GM12878 (cell line): ENCODE measurements at regions not wholly inside any gene's neighbourhood (a gene's known extent, or its start where the extent isn't known, plus 50 kb on each side); places are given as distances from the start of the nearest gene placed in this dataset.

Source experiments
- ATAC-seq: fragments of 200-7000 bp; cut with Tn5 transposase; 3 replicates; pipeline ENCODE4 v1.9.1; 2020; ENCODE audit warnings: mild to moderate bottlenecking, moderate library complexity
- BruUV-seq: library from RNA; stranded (reverse); fragments of 400-500 nt; replicated peaks from 2 replicates; lab custom pipeline; 2021; lab: Mats Ljungman, UMichigan
- CTCF ChIA-PET: fragments of 300-600 bp; sonication (Branson Sonifier 250); formaldehyde crosslinking; extraction: SDS; loops from one replicate; lab custom pipeline; 2021; ENCODE audit warnings: inconsistent platforms; lab: Yijun Ruan, JAX
- POLR2A ChIA-PET: fragments of 350-600 bp; formaldehyde crosslinking; extraction: SDS; loops from one replicate; lab custom pipeline; 2021; ENCODE audit warnings: inconsistent platforms; lab: Charles Lee
- RAD21 ChIA-PET: fragments of 300-600 bp; sonication (Branson Sonifier 250); formaldehyde crosslinking; loops from one replicate; lab custom pipeline; 2023; ENCODE audit warnings: antibody characterized with exemption; ENCODE audit not compliant: unreplicated experiment; lab: Charles Lee
- SMC1A ChIA-PET: fragments of 300-600 bp; sonication (Branson Sonifier 250); formaldehyde crosslinking; loops from one replicate; lab custom pipeline; 2023; ENCODE audit not compliant: unreplicated experiment, uncharacterized antibody; lab: Charles Lee
- DNase-seq: peaks from one replicate; pipeline ENCODE4 v3.0.0-alpha.2; 2011; ENCODE audit warnings: low read depth, low spot score
- FAIRE-seq: peaks from 3 replicates; lab custom pipeline; 2011; peaks lifted over from hg19 to GRCh38; lab: Jason Lieb, UNC
- H2AFZ ChIP-seq: 2 replicates; pipeline ENCODE4 v1.6.0; 2011; ENCODE audit warnings: low read depth, low read length, control low read depth; ENCODE audit not compliant: control insufficient read depth
- H3K27ac ChIP-seq: 2 replicates; pipeline ENCODE4 v1.5.1; 2011; ENCODE audit warnings: control low read depth; ENCODE audit not compliant: control insufficient read depth, insufficient read depth
- H3K27me3 ChIP-seq, 2 experiments: replicated peaks in 1 of 2; 2 replicates each; pipeline versions ENCODE4 v1.6.0 to v1.6.1; 2011; ENCODE audit warnings: low read length in 1 of 2; ENCODE audit not compliant: control insufficient read depth in 2 of 2, insufficient read depth in 2 of 2
- H3K36me3 ChIP-seq, 2 experiments: 2 replicates each; pipeline ENCODE4 v1.5.1; 2011; ENCODE audit warnings: low read length in 1 of 2; ENCODE audit not compliant: control insufficient read depth in 2 of 2, insufficient read depth in 2 of 2
- H3K4me1 ChIP-seq: 2 replicates; pipeline ENCODE4 v1.6.1; 2011; ENCODE audit warnings: mild to moderate bottlenecking, low read length, moderate library complexity, mixed read lengths; ENCODE audit not compliant: control insufficient read depth, insufficient read depth
- H3K4me2 ChIP-seq: 2 replicates; pipeline ENCODE4 v1.6.0; 2011; ENCODE audit warnings: control low read depth; ENCODE audit not compliant: control insufficient read depth, insufficient read depth
- H3K4me3 ChIP-seq: fragments of 200-600 bp; sonication (generic); 2 replicates; pipeline ENCODE4 v1.5.1; 2016
- H3K79me2 ChIP-seq: 2 replicates; pipeline ENCODE4 v1.6.0; 2011; ENCODE audit warnings: low read length; ENCODE audit not compliant: control insufficient read depth, insufficient read depth
- H3K9ac ChIP-seq: 2 replicates; pipeline ENCODE4 v1.8.0; 2011; ENCODE audit warnings: low read length, control low read depth, mixed read lengths; ENCODE audit not compliant: control insufficient read depth, insufficient read depth
- H3K9me3 ChIP-seq: replicated peaks from 3 replicates; pipeline ENCODE4 v1.5.1; 2011; ENCODE audit warnings: mild to moderate bottlenecking, low read length; ENCODE audit not compliant: control insufficient read depth, insufficient read depth
- H4K20me1 ChIP-seq: 2 replicates; pipeline ENCODE4 v1.6.0; 2011; ENCODE audit not compliant: control insufficient read depth, insufficient read depth
- CTCF ChIP-seq, 3 experiments: IDR thresholded peaks in 2 of 3; conservative IDR thresholded peaks in 1 of 3; 2 replicates each; pipeline ENCODE4 v1.5.1; 2011; ENCODE audit warnings: low read depth in 3 of 3, low read length in 3 of 3, mild to moderate bottlenecking in 3 of 3, control low read depth in 2 of 3, moderate library complexity in 2 of 3, inconsistent platforms in 1 of 3, mixed read lengths in 1 of 3; ENCODE audit not compliant: control insufficient read depth in 2 of 3, insufficient read depth in 1 of 3; ENCODE audit errors: extremely low read depth in 1 of 3
- MEF2A ChIP-seq: IDR thresholded peaks from 2 replicates; pipeline ENCODE4 v1.6.1; 2011; ENCODE audit warnings: low read depth, mild to moderate bottlenecking, low read length, moderate library complexity; ENCODE audit not compliant: insufficient read depth
- MTA2 ChIP-seq: fragments of 450-650 bp; IDR thresholded peaks from 2 replicates; pipeline ENCODE4 v1.6.1; 2016; ENCODE audit warnings: low read depth, mild to moderate bottlenecking, moderate library complexity
- RAD51 ChIP-seq: fragments of 450-650 bp; IDR thresholded peaks from 2 replicates; pipeline ENCODE4 v1.6.1; 2016; ENCODE audit warnings: moderate library complexity, mild to moderate bottlenecking, inconsistent platforms
- YBX1 ChIP-seq: fragments of 450-650 bp; IDR thresholded peaks from 2 replicates; pipeline ENCODE4 v1.6.1; 2016; ENCODE audit warnings: antibody characterized with exemption
- WGBS: methylation state at CpG from one replicate; pipeline ENCODE4 v1.1.6; 2016; ENCODE audit warnings: low lambda C conversion rate; ENCODE audit not compliant: insufficient replicate concordance, insufficient coverage; ENCODE audit errors: missing lambda C conversion rate; 5-methylcytosine and 5-hydroxymethylcytosine counted together
- in situ Hi-C: fragments of 300-500 bp; cut with MboI; formaldehyde crosslinking; loops from 9 replicates; pipeline ENCODE4 v1.14.3; 2018; ENCODE audit warnings: mixed read lengths
- intact Hi-C: fragments of 100-400 bp; cut with micrococcal nuclease; formaldehyde crosslinking; loops from one replicate; pipeline ENCODE4 v1.14.2; 2022; ENCODE audit not compliant: unreplicated experiment

DNA sequence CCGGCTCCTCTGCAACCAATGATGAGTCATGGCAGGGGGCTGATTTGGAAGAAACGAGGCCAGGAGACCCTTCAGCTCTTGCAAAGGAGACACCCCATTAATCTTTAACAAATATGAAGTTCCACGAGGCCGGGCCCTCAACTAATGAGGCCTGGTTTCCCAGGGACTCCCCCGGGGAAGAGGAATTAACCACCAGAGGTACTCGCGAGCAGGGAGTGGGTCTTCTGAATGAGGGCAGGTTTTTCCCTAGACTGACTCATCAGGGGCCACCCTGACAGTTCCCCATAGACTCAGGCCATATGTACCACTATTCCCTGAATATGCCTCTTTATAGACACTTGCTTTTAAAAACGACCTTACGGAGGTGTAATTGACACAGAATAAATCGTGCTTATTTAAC is 150.7 kb upstream of the LHX5 start:
- 15% methylated on average over 10 of the region's 10 CpGs for WGBS
- Histone ChIP-seq H3K9me3 (no peaks in the 10 kb centered on the region; the same call in 1 of the 3 replicates), H3K9ac (no peak overlapping the region), H4K20me1 (no peaks in the 10 kb centered on the region), H3K4me3 (no peak overlapping the region), H2AFZ (no peak overlapping the region), H3K36me3 (no peaks in the 10 kb centered on the region), H3K4me2 (no peak overlapping the region), H3K4me1 (no peaks in the 10 kb centered on the region), H3K27ac (no peak overlapping the region), H3K27me3 (no peaks in the 10 kb centered on the region), H3K79me2 (no peaks in the 10 kb centered on the region)
- no peak for DNase-seq
- POLR2A ChIA-PET: no interaction called here
- no peak for FAIRE-seq
- in situ Hi-C loops (no loop called here), intact Hi-C loops (no loop called here)
- BruUV-seq: no TSS peak
- SMC1A ChIA-PET: interaction anchor here (2.0 kb wide), 1 partner anchor 9 kb away, joined by 6 read pairs; no protein-coding TSS in a partner anchor
- TF ChIP-seq CTCF (IDR thresholded peaks at IDR 0.05 in 2 of 3, conservative IDR thresholded peaks at IDR 0.05 in 1 of 3; ENCODE audit: control insufficient read depth in 2 of 3, extremely low read depth in 1 of 3, insufficient read depth in 1 of 3, low read depth in 3 of 3, low read length in 3 of 3): 0 out of 6 replicates have a peak, but pooled peaks of 1 of the 3 experiments have one; percentile 1
- no peak for TF ChIP-seq YBX1
- TF ChIP-seq MEF2A: no peak
- peak; percentile 49; the same call in 1 of the 2 replicates for TF ChIP-seq MTA2
- TF ChIP-seq RAD51: no peak
- ATAC-seq: peak; percentile 78
- CTCF ChIA-PET: interaction anchor here (0.6 to 1.1 kb wide), 3 partner anchors 9 to 161 kb away, joined by 3 read pairs; no protein-coding TSS in a partner anchor
- RAD21 ChIA-PET: no interaction called here
